Mucosa of descending colon (tissue), 3 donors: ENCODE measurements at regions not wholly inside any gene's neighbourhood (a gene's known extent, or its start where the extent isn't known, plus 50 kb on each side); places are given as distances from the start of the nearest gene placed in this dataset.

ENCODE experiments used
- ATAC-seq: fragments of 200-7000 bp; cut with Tn5 transposase; one replicate; pipeline ENCODE4 v1.9.1; 2020; ENCODE audit warnings: mild to moderate bottlenecking, moderate library complexity
- DNase-seq, 3 donors: peaks; one replicate each; pipeline ENCODE4 v3.0.0-alpha.2; 2020
- H3K36me3 ChIP-seq: fragments of 200-600 bp; one replicate; pipeline ENCODE4 v1.8.0; 2021; ENCODE audit warnings: low read depth, mild to moderate bottlenecking
- H3K4me1 ChIP-seq: fragments of 200-600 bp; one replicate; pipeline ENCODE4 v1.8.0; 2021; ENCODE audit warnings: low read depth, mild to moderate bottlenecking
- H3K4me3 ChIP-seq: fragments of 200-600 bp; one replicate; pipeline ENCODE4 v1.8.0; 2021; ENCODE audit warnings: mild to moderate bottlenecking
- H3K9me3 ChIP-seq: fragments of 200-600 bp; one replicate; pipeline ENCODE4 v1.8.0; 2021; ENCODE audit warnings: mild to moderate bottlenecking
- CTCF ChIP-seq: fragments of 200-600 bp; IDR thresholded peaks from one replicate; pipeline ENCODE4 v1.8.0; 2022; ENCODE audit warnings: antibody characterized with exemption, mild to moderate bottlenecking
- intact Hi-C, 2 donors: fragments of 100-400 bp; cut with DNase I in 1 of 2; cut with micrococcal nuclease in 1 of 2; formaldehyde crosslinking; loops; one replicate each; pipeline versions ENCODE4 v1.11.0 to v1.11.1; 2022; cut with DNase I, micrococcal nuclease
- donor health status: DM: no; HTN: no; CAD: no; lungs with moderate emphysema.
- donor health status: DM: no; HTN: no; CAD: no.
- donor health status: DM: no; HTN: yes; CAD: no.

- no peak for DNase-seq
- no peak for ATAC-seq
Observed at GRCh38 chr5:121396716-121397115, 455.0 kb upstream of the FTMT start.

GRCh38 chr5:121399879-121400278 is 451.8 kb upstream of the FTMT start:
- Histone ChIP-seq H3K9me3 (no peaks in the 10 kb centered on the region), H3K4me1 (no peaks in the 10 kb centered on the region), H3K36me3 (no peaks in the 10 kb centered on the region), H3K4me3 (no peak overlapping the region)
- TF ChIP-seq CTCF, result no peak
- ATAC-seq (no peak), DNase-seq (no peak)
- intact Hi-C loops, result no loop called here

More at GRCh38 chr5:121396716-121397115, 455.0 kb upstream of the FTMT start:
- no peaks in the 10 kb centered on the region for H3K4me1 ChIP-seq
- no peaks in the 10 kb centered on the region for H3K36me3 ChIP-seq
- TF ChIP-seq CTCF, result no peak
- no peaks in the 10 kb centered on the region for H3K9me3 ChIP-seq
- intact Hi-C loops, result no loop called here
- no peak overlapping the region for H3K4me3 ChIP-seq

GRCh38 chr5:121408778-121409177 is 442.9 kb upstream of the FTMT start:
- DNase-seq (no peak), ATAC-seq (no peak)
- H3K4me3 ChIP-seq, result no peak overlapping the region
- H3K4me1 ChIP-seq, result no peaks in the 10 kb centered on the region
- no peaks in the 10 kb centered on the region for H3K36me3 ChIP-seq
- no peak for TF ChIP-seq CTCF
- no peaks in the 10 kb centered on the region for H3K9me3 ChIP-seq
- intact Hi-C loops, result no loop called here

GRCh38 chr5:121415270-121415669 is 436.4 kb upstream of the FTMT start:
- intact Hi-C loops, result no loop called here
- Histone ChIP-seq H3K36me3 (no peaks in the 10 kb centered on the region), H3K4me3 (no peak overlapping the region), H3K4me1 (no peaks in the 10 kb centered on the region), H3K9me3 (no peaks in the 10 kb centered on the region)
- no peak for DNase-seq
- no peak for TF ChIP-seq CTCF
- ATAC-seq, result no peak

GRCh38 chr5:121421646-121422045 is 430.0 kb upstream of the FTMT start:
- no peaks in the 10 kb centered on the region for H3K9me3 ChIP-seq
- H3K4me1 ChIP-seq, result no peaks in the 10 kb centered on the region
- no peak overlapping the region for H3K4me3 ChIP-seq
- intact Hi-C loops, result no loop called here
- DNase-seq, result no peak
- no peaks in the 10 kb centered on the region for H3K36me3 ChIP-seq
- ATAC-seq, result no peak
- no peak for TF ChIP-seq CTCF

- Histone ChIP-seq H3K4me3 (no peak overlapping the region), H3K9me3 (no peaks in the 10 kb centered on the region), H3K4me1 (no peaks in the 10 kb centered on the region), H3K36me3 (no peaks in the 10 kb centered on the region)
- ATAC-seq (no peak), DNase-seq (no peak)
- TF ChIP-seq CTCF, result no peak
- intact Hi-C loops, result no loop called here
Observed at GRCh38 chr5:121424976-121425375, 426.7 kb upstream of the FTMT start.
